H1 (cell line): ENCODE measurements at regions not wholly inside any gene's neighbourhood (a gene's known extent, or its start where the extent isn't known, plus 50 kb on each side); places are given as distances from the start of the nearest gene placed in this dataset.

Experiments used
- CTCF ChIA-PET: fragments of 300-600 bp; sonication (Branson Sonifier 250); formaldehyde crosslinking; loops from one replicate; lab custom pipeline; 2021; ENCODE audit not compliant: partially characterized antibody; lab: Charles Lee
- POLR2A ChIA-PET: fragments of 300-600 bp; sonication (Branson Sonifier 250); formaldehyde crosslinking; loops from one replicate; lab custom pipeline; 2021; ENCODE audit warnings: inconsistent platforms; ENCODE audit not compliant: partially characterized antibody; lab: Charles Lee
- DNase-seq, 2 experiments: peaks; one replicate each; pipeline versions ENCODE4 v3.0.0 to v3.0.0-alpha.2; 2010 to 2022; ENCODE audit warnings: low spot score in 2 of 2, low read depth in 1 of 2, mixed read lengths in 1 of 2
- FAIRE-seq: peaks from 2 replicates; lab custom pipeline; 2011; peaks lifted over from hg19 to GRCh38; lab: Jason Lieb, UNC
- H2AFZ ChIP-seq: 2 replicates; pipeline ENCODE4 v1.8.1; 2012; ENCODE audit warnings: low read length, inconsistent platforms
- H2AK5ac ChIP-seq: 2 replicates; pipeline ENCODE4 v1.6.1; 2013; ENCODE audit warnings: low read depth, low read length
- H2BK120ac ChIP-seq: replicated peaks from 2 replicates; pipeline ENCODE3; 2013; ENCODE audit warnings: low read depth, low read length, inconsistent platforms
- H2BK12ac ChIP-seq: 2 replicates; pipeline ENCODE4 v1.6.1; 2013; ENCODE audit warnings: low read depth, low read length
- H2BK15ac ChIP-seq: 2 replicates; pipeline ENCODE4 v1.6.1; 2013; ENCODE audit warnings: low read length
- H2BK20ac ChIP-seq: 2 replicates; pipeline ENCODE4 v1.6.1; 2013; ENCODE audit warnings: low read length
- H2BK5ac ChIP-seq: 2 replicates; pipeline ENCODE4 v1.6.1; 2013; ENCODE audit warnings: low read depth, low read length
- H3K14ac ChIP-seq: 2 replicates; pipeline ENCODE4 v1.6.1; 2013; ENCODE audit warnings: inconsistent platforms; ENCODE audit not compliant: insufficient read length
- H3K18ac ChIP-seq: 2 replicates; pipeline ENCODE4 v1.6.1; 2013; ENCODE audit warnings: low read length; ENCODE audit errors: extremely low read depth
- H3K23ac ChIP-seq: 2 replicates; pipeline ENCODE4 v1.6.1; 2013; ENCODE audit warnings: inconsistent platforms; ENCODE audit not compliant: insufficient read length
- H3K23me2 ChIP-seq: 2 replicates; pipeline ENCODE4 v1.6.1; 2013; ENCODE audit warnings: low read depth, low read length
- H3K27ac ChIP-seq: 2 replicates; pipeline ENCODE4 v1.6.1; 2011; ENCODE audit warnings: low read depth, low read length, inconsistent platforms
- H3K27me3 ChIP-seq, 4 experiments: replicated peaks in 1 of 4; 1 replicate in 1 of 4; 2 replicates in 3 of 4; pipeline versions ENCODE4 v1.6.1 to v1.8.1; 2011 to 2013; ENCODE audit warnings: low read length in 3 of 4, mild to moderate bottlenecking in 3 of 4, inconsistent platforms in 2 of 4, mixed read lengths in 2 of 4, moderate library complexity in 1 of 4; ENCODE audit not compliant: control insufficient read depth in 3 of 4, insufficient read depth in 3 of 4; ENCODE audit errors: extremely low read depth in 1 of 4
- H3K36me3 ChIP-seq, 4 experiments: 2 replicates each; pipeline versions ENCODE4 v1.6.1 to v1.8.1; 2011 to 2013; ENCODE audit warnings: mild to moderate bottlenecking in 4 of 4, low read length in 3 of 4, moderate library complexity in 2 of 4, control low read depth in 1 of 4, inconsistent platforms in 1 of 4; ENCODE audit not compliant: insufficient read depth in 4 of 4, control insufficient read depth in 2 of 4
- H3K4ac ChIP-seq: replicated peaks from 2 replicates; pipeline ENCODE3; 2013; ENCODE audit warnings: low read length, low read depth, mixed read lengths, inconsistent platforms; ENCODE audit not compliant: insufficient read length
- H3K4me1 ChIP-seq, 4 experiments: replicated peaks in 1 of 4; 1 replicate in 1 of 4; 2 replicates in 3 of 4; pipeline versions ENCODE4 v1.6.1 to v1.8.1; 2011 to 2013; ENCODE audit warnings: low read length in 3 of 4, inconsistent platforms in 2 of 4, mixed read lengths in 1 of 4; ENCODE audit not compliant: insufficient read depth in 4 of 4, control insufficient read depth in 3 of 4
- H3K4me2 ChIP-seq, 2 experiments: 2 replicates each; pipeline versions ENCODE4 v1.6.1 to v1.8.1; 2011 to 2013; ENCODE audit warnings: low read depth in 2 of 2, low read length in 2 of 2, control low read depth in 1 of 2, inconsistent platforms in 1 of 2, mild to moderate bottlenecking in 1 of 2; ENCODE audit not compliant: insufficient read depth in 1 of 2
- H3K4me3 ChIP-seq, 4 experiments: fragments of 200-600, 300-600 bp in 1 of 4; sonication (generic), shearing (Covaris generic), sonication (Bioruptor Twin) in 1 of 4; 2 replicates each; pipeline versions ENCODE4 v1.5.1 to v1.8.1; 2011 to 2016; ENCODE audit warnings: low read length in 4 of 4, low read depth in 3 of 4, control low read depth in 2 of 4, inconsistent platforms in 2 of 4, mild to moderate bottlenecking in 2 of 4, mixed read lengths in 1 of 4, moderate library complexity in 1 of 4; ENCODE audit not compliant: insufficient read depth in 2 of 4; ENCODE audit errors: extremely low read depth in 1 of 4
- H3K56ac ChIP-seq: replicated peaks from 2 replicates; pipeline ENCODE3; 2013; ENCODE audit warnings: low read depth, mild to moderate bottlenecking, mixed read lengths, low read length, inconsistent platforms; ENCODE audit not compliant: insufficient read length
- H3K79me1 ChIP-seq: 2 replicates; pipeline ENCODE4 v1.6.1; 2013; ENCODE audit warnings: low read depth, low read length, control low read depth
- H3K79me2 ChIP-seq, 2 experiments: 2 replicates each; pipeline versions ENCODE4 v1.6.1 to v1.8.1; 2012 to 2013; ENCODE audit warnings: low read length in 2 of 2, mild to moderate bottlenecking in 2 of 2, inconsistent platforms in 1 of 2; ENCODE audit not compliant: insufficient read depth in 2 of 2, control insufficient read depth in 1 of 2
- H3K9ac ChIP-seq, 4 experiments: replicated peaks in 1 of 4; 1 replicate in 1 of 4; 2 replicates in 3 of 4; pipeline versions ENCODE4 v1.6.1 to v1.8.1; 2011 to 2013; ENCODE audit warnings: low read depth in 3 of 4, low read length in 3 of 4, control low read depth in 2 of 4, mild to moderate bottlenecking in 2 of 4, moderate library complexity in 2 of 4, inconsistent platforms in 1 of 4; ENCODE audit errors: extremely low read depth in 1 of 4
- H3K9me3 ChIP-seq, 2 experiments: 2 replicates each; pipeline versions ENCODE4 v1.6.1 to v1.8.1; 2012 to 2013; ENCODE audit warnings: mild to moderate bottlenecking in 2 of 2, moderate library complexity in 2 of 2, control low read depth in 1 of 2, inconsistent platforms in 1 of 2, low read depth in 1 of 2, low read length in 1 of 2, mixed read lengths in 1 of 2; ENCODE audit not compliant: insufficient read depth in 2 of 2
- H4K20me1 ChIP-seq, 2 experiments: replicated peaks in 1 of 2; 2 replicates each; pipeline versions ENCODE3 to v1.8.1; 2011 to 2013; ENCODE audit warnings: inconsistent platforms in 2 of 2, low read length in 2 of 2, mild to moderate bottlenecking in 1 of 2; ENCODE audit not compliant: insufficient read depth in 2 of 2, control insufficient read depth in 1 of 2
- H4K5ac ChIP-seq: 2 replicates; pipeline ENCODE4 v1.6.1; 2013; ENCODE audit warnings: low read length, low read depth, mixed read lengths, inconsistent platforms; ENCODE audit not compliant: insufficient read length
- H4K8ac ChIP-seq: 2 replicates; pipeline ENCODE4 v1.8.0; 2013; ENCODE audit warnings: mild to moderate bottlenecking, moderate library complexity, low read length, inconsistent platforms; ENCODE audit not compliant: insufficient read depth; ENCODE audit errors: extremely low read depth
- H4K91ac ChIP-seq: replicated peaks from 2 replicates; pipeline ENCODE3; 2013; ENCODE audit warnings: low read length, mixed read lengths, inconsistent platforms; ENCODE audit not compliant: insufficient read length
- ATF2 ChIP-seq: IDR thresholded peaks from 2 replicates; pipeline ENCODE4 v1.6.1; 2012; ENCODE audit warnings: low read length, inconsistent platforms
- EP300 ChIP-seq, 2 experiments: IDR thresholded peaks; 1 replicate in 1 of 2; 2 replicates in 1 of 2; pipeline ENCODE4 v1.6.1; 2011 to 2012; ENCODE audit warnings: low read depth in 2 of 2, low read length in 2 of 2, mild to moderate bottlenecking in 2 of 2, borderline replicate concordance in 1 of 2, inconsistent platforms in 1 of 2, moderate library complexity in 1 of 2
- FOSL1 ChIP-seq: IDR thresholded peaks from 2 replicates; pipeline ENCODE4 v1.6.1; 2011; ENCODE audit warnings: mild to moderate bottlenecking, low read depth, low read length, moderate library complexity; ENCODE audit not compliant: insufficient read depth
- GTF2F1 ChIP-seq: IDR thresholded peaks from 2 replicates; pipeline ENCODE4 v1.6.1; 2012; ENCODE audit warnings: low read depth, low read length, improper control_type of control experiment, borderline replicate concordance
- JUND ChIP-seq: IDR thresholded peaks from 2 replicates; pipeline ENCODE4 v1.6.1; 2011; ENCODE audit warnings: mild to moderate bottlenecking, improper control_type of control experiment, low read length
- NRF1 ChIP-seq: IDR thresholded peaks from 2 replicates; pipeline ENCODE4 v1.6.1; 2011; ENCODE audit warnings: mild to moderate bottlenecking, low read depth, low read length, improper control_type of control experiment
- TBP ChIP-seq: IDR thresholded peaks from 2 replicates; pipeline ENCODE4 v1.6.1; 2011; ENCODE audit warnings: low read depth, low read length, improper control_type of control experiment
- WGBS, 2 experiments: shearing (Covaris generic) in 1 of 2; methylation state at CpG; one replicate each; pipeline versions ENCODE4 v1.1.6 to v1.1.7; 2013 to 2015; ENCODE audit warnings: low lambda C conversion rate in 2 of 2, mixed read lengths in 2 of 2, inconsistent platforms in 1 of 2, low coverage in 1 of 2, missing lambda C conversion rate in 1 of 2; ENCODE audit not compliant: insufficient replicate concordance in 2 of 2, insufficient coverage in 1 of 2, insufficient read length in 1 of 2; ENCODE audit errors: extremely low coverage in 1 of 2, missing lambda C conversion rate in 1 of 2; 5-methylcytosine and 5-hydroxymethylcytosine counted together

GRCh38 chr7:32222251-32222900 is 152.2 kb upstream of the PDE1C start:
- DNase-seq (peak in 1 of 2 experiments; percentile 11), FAIRE-seq (no peak)
- Histone ChIP-seq H4K20me1 (no peaks in the 10 kb centered on the region), H2BK12ac (no peak overlapping the region), H4K8ac (no peak overlapping the region), H2BK20ac (no peak overlapping the region), H2AK5ac (no peak overlapping the region), H3K36me3 (no peaks in the 10 kb centered on the region), H3K79me1 (no peaks in the 10 kb centered on the region), H3K56ac (no peak overlapping the region), H3K79me2 (no peaks in the 10 kb centered on the region), H4K91ac (no peak overlapping the region), H3K27me3 (no peaks in the 10 kb centered on the region), H3K23ac (no peak overlapping the region), H3K4me3 (no peak overlapping the region), H2BK120ac (no peak overlapping the region), H2AFZ (no peak overlapping the region), H3K4me2 (no peak overlapping the region), H3K4me1 (no peaks in the 10 kb centered on the region), H3K23me2 (no peaks in the 10 kb centered on the region), H4K5ac (no peak overlapping the region), H2BK15ac (no peak overlapping the region), H2BK5ac (no peak overlapping the region), H3K9me3 (no peaks in the 10 kb centered on the region), H3K27ac (no peak overlapping the region), H3K9ac (no peak overlapping the region), H3K18ac (no peak overlapping the region), H3K14ac (no peak overlapping the region), H3K4ac (no peak overlapping the region)
- POLR2A ChIA-PET = interaction anchor here (0.8 kb wide), 1 partner anchor 265 kb away, joined by 3 read pairs; no protein-coding TSS in a partner anchor
- CTCF ChIA-PET = interaction anchor here (0.8 to 6.4 kb wide), 8 partner anchors 8 to 136 kb away, joined by 3 to 59 read pairs (median 5); no protein-coding TSS in a partner anchor
- 83% methylated on average over 4 of the region's 4 CpGs; no CpG with 5 or more reads in 1 of the 2 experiments for WGBS, 2 experiments
- no peak for TF ChIP-seq NRF1
- TF ChIP-seq EP300 (IDR thresholded peaks at IDR 0.05; ENCODE audit: borderline replicate concordance in 1 of 2, low read depth in 2 of 2, low read length in 2 of 2) = no peak
- TF ChIP-seq TBP = no peak
- no peak for TF ChIP-seq FOSL1
- TF ChIP-seq GTF2F1 = no peak
- TF ChIP-seq ATF2 = no peak
- no peak for TF ChIP-seq JUND
